Activated CD4-positive, alpha-beta T cell treated with anti-CD3 and anti-CD28 coated beads, Interleukin-2, amount 10 ng/mL, durations not matched to agents 24 days and 14 days (primary cell): ENCODE measurements at regions not wholly inside any gene's neighbourhood (a gene's known extent, or its start where the extent isn't known, plus 50 kb on each side); places are given as distances from the start of the nearest gene placed in this dataset.

ENCODE experiments used
- DNase-seq: peaks from one replicate; pipeline ENCODE4 v3.0.0; 2022
- H3K27ac Mint-ChIP-seq: one replicate; pipeline ENCODE4 v1.8.0; 2022; ENCODE audit warnings: mild to moderate bottlenecking, mixed read lengths
- H3K27me3 Mint-ChIP-seq: one replicate; pipeline ENCODE4 v1.8.0; 2022; ENCODE audit warnings: mixed read lengths
- H3K36me3 Mint-ChIP-seq: one replicate; pipeline ENCODE4 v1.8.0; 2022; ENCODE audit warnings: low read depth, mild to moderate bottlenecking, mixed read lengths
- H3K4me1 Mint-ChIP-seq: one replicate; pipeline ENCODE4 v1.8.0; 2021; ENCODE audit warnings: mixed read lengths
- H3K4me3 Mint-ChIP-seq: one replicate; pipeline ENCODE4 v1.8.0; 2022; ENCODE audit warnings: mild to moderate bottlenecking, moderate library complexity, mixed read lengths
- H3K9me3 Mint-ChIP-seq: one replicate; pipeline ENCODE4 v1.8.0; 2021; ENCODE audit warnings: mixed read lengths
- intact Hi-C: fragments of 100-400 bp; cut with micrococcal nuclease; formaldehyde crosslinking; loops from one replicate; pipeline ENCODE4 v1.15.1; 2023

DNA sequence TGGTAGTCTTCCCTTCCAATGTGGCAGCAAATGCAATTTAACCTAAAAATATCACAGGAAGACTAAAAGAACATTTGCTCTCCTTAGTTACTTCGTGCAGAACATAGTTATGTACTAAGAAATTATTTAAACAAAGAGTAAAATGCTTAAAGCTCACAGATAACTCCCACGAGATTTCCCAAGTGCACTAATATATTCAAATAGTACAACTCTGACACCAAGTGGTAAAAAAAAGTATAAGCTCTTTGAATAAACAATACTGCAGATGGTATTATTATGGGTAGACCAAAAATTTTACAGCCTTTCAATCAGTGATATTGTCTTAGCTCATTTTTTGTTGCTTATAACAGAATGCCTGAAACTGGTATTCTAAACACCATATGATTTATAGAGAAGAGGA lies 52.8 kb upstream of the FILIP1 start:
- Mint-ChIP-seq H3K36me3 (no peaks in the 10 kb centered on the region), H3K4me3 (no peak overlapping the region), H3K27ac (no peak overlapping the region), H3K4me1 (peaks cover 4% of the 10 kb centered on the region), H3K27me3 (peaks cover 6% of the 10 kb centered on the region), H3K9me3 (no peaks in the 10 kb centered on the region)
- intact Hi-C loops, result no loop called here
- no peak for DNase-seq

DNA sequence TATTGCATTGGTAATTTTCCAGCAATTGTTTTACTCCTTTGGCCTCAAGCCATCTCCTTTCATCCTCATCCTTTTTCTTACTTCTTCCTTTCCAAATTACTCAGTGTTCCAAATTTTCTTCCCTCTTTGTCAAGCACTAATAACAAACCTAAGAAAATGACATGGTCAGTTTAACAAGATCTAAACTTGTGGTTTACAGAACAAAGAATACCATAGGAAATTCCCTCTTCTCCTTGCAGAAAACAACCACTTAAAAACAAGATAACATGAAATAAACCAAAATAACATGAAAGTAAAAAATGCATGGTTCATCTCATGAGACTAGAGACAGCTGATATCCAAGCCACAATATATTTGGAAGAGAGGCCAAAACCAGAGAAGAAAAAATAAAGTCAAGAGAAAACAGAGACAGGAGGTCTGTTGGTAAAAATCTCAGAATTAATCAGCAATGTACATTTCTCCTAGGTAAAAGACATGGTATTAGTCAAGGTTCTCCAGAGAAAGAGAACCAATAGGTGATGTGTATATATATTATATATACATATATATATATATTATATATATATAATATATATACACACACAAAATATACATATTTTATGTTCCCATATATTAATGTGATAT lies 51.0 kb upstream of the SENP6 start:
- Mint-ChIP-seq H3K27me3 (peaks cover 7% of the 10 kb centered on the region), H3K9me3 (no peaks in the 10 kb centered on the region), H3K27ac (peak overlapping the region; percentile 6), H3K4me3 (no peak overlapping the region), H3K4me1 (peaks cover 9% of the 10 kb centered on the region), H3K36me3 (no peaks in the 10 kb centered on the region)
- DNase-seq, result no peak
- intact Hi-C loops, result no loop called here

DNA sequence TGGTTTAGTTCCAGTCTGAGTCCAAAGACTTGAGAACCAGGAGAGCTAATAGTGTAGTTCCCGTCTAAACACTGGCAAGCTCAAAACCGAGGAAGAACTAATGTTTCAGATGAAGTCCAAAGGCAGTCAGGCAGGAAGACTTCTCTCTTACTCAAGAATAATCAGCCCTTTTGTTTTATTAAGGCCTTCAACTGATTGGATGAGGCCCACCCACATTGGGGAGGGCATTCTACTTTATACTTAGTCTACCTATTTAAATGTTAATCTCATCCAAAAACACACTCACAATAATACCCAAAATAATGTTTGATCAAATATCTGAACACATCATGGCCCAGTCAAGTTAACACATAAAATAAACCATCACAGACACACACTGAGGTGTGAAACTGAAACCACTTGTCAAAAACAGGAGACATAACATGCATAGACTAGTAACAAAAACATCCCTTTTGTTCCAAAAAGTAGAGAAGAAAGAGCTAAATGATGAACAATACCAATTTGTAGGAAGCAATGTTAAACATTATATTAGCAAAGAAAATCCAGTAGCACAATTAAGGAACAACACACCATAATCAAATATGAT lies 50.2 kb upstream of the SENP6 start:
- H3K36me3 Mint-ChIP-seq, result no peaks in the 10 kb centered on the region
- H3K4me1 Mint-ChIP-seq, result peaks cover 9% of the 10 kb centered on the region
- DNase-seq, result no peak
- no peak overlapping the region for H3K4me3 Mint-ChIP-seq
- intact Hi-C loops, result no loop called here
- peaks cover 7% of the 10 kb centered on the region for H3K27me3 Mint-ChIP-seq
- H3K27ac Mint-ChIP-seq, result no peak overlapping the region
- H3K9me3 Mint-ChIP-seq, result no peaks in the 10 kb centered on the region
